Fibroblast of villous mesenchyme (primary cell): ENCODE measurements at regions not wholly inside any gene's neighbourhood (a gene's known extent, or its start where the extent isn't known, plus 50 kb on each side); places are given as distances from the start of the nearest gene placed in this dataset.

Source experiments
- DNase-seq: peaks from one replicate; pipeline ENCODE4 v3.0.0-alpha.2; 2010; ENCODE audit warnings: low read depth
- H3K4me3 ChIP-seq: 2 replicates; pipeline ENCODE4 v1.5.1; 2011; ENCODE audit warnings: low read depth, mild to moderate bottlenecking, low read length
- TF ChIP-seq, protein P1 (sequence below): IDR thresholded peaks from 2 replicates; pipeline ENCODE4 v1.5.1; 2012; ENCODE audit warnings: low read depth, mild to moderate bottlenecking, low read length; ENCODE audit not compliant: insufficient read depth

DNA sequence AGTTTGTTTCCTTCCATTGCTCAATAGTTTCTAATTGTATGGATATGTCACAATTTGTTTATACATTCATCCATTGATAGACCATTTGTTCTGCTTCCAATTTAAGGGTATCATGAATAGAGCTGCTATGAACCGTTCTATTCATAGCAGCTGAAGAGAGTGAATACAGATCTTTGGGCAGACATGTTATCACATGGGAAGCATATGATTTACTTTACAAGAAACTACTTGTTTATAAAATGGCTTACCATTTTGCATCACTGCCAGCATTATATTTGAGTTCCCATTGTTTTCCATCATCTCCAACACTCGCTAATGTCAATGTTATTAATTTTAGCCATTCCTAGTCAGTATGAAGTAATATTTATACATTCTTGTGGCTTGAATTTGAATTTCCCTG lies 549.0 kb downstream of the MAT2B start:
- TF ChIP-seq, protein P1, sequence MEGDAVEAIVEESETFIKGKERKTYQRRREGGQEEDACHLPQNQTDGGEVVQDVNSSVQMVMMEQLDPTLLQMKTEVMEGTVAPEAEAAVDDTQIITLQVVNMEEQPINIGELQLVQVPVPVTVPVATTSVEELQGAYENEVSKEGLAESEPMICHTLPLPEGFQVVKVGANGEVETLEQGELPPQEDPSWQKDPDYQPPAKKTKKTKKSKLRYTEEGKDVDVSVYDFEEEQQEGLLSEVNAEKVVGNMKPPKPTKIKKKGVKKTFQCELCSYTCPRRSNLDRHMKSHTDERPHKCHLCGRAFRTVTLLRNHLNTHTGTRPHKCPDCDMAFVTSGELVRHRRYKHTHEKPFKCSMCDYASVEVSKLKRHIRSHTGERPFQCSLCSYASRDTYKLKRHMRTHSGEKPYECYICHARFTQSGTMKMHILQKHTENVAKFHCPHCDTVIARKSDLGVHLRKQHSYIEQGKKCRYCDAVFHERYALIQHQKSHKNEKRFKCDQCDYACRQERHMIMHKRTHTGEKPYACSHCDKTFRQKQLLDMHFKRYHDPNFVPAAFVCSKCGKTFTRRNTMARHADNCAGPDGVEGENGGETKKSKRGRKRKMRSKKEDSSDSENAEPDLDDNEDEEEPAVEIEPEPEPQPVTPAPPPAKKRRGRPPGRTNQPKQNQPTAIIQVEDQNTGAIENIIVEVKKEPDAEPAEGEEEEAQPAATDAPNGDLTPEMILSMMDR = no peak
- no peak for DNase-seq
- H3K4me3 ChIP-seq = no peak overlapping the region

DNA sequence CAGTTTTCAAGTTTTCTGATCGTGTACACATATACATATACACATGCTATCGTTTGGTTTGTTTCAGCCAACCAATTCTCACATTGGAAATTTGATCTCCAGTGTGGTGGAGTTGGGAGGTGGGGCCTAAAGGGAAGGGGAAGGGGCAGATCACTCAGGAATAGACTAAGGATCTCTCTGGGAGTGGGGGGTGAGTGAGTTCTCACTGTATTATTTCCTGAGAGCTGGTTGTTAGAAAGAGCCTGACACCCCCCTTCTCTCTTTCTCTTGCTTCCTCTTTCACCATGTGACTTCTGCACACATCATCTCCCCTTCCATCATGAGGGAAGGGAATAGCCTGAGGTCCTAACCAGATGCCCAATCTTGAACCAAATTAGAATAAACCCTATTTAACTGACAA lies 551.7 kb downstream of the MAT2B start:
- TF ChIP-seq, protein P1 = no peak
- no peak for DNase-seq
- H3K4me3 ChIP-seq = no peak overlapping the region

DNA sequence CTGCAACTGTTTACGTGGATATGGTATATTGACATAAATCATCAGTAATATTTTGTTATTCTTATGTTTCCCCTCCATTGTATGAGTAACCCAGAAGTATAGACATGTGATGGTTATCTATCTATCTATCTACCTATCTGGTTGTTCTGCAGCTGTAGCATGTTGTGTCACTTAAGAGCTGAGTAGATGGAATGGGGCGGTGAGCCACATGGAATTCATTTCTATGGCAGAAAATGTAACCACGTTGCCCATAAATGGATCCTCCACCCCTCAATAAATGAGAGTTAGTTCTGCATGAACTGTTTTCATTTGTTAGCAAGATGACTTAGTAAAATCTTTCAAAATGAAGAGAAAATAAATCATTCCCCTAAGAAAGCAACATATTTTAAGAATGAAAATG lies 553.2 kb downstream of the MAT2B start:
- TF ChIP-seq, protein P1 = no peak
- DNase-seq = no peak
- no peak overlapping the region for H3K4me3 ChIP-seq

DNA sequence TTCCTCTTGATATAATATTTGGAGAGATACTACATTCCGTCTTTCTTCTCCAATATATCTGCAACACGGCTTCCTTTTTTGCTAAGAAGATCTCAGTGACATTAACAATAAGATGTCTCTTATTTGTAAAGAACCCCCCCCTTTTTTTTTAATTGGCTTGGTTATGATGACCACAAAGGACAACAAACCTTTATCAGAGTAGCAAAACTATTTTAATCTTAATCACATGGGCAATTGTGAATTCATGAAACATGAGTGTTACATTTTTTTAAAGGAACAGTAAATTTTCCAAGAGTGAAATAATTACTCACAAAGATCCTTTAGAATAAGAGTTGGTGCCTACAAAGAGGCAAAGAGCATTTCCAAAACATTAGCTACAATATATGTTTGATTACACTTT lies 554.1 kb downstream of the MAT2B start:
- no peak for DNase-seq
- TF ChIP-seq, protein P1 = no peak
- H3K4me3 ChIP-seq = no peak overlapping the region

DNA sequence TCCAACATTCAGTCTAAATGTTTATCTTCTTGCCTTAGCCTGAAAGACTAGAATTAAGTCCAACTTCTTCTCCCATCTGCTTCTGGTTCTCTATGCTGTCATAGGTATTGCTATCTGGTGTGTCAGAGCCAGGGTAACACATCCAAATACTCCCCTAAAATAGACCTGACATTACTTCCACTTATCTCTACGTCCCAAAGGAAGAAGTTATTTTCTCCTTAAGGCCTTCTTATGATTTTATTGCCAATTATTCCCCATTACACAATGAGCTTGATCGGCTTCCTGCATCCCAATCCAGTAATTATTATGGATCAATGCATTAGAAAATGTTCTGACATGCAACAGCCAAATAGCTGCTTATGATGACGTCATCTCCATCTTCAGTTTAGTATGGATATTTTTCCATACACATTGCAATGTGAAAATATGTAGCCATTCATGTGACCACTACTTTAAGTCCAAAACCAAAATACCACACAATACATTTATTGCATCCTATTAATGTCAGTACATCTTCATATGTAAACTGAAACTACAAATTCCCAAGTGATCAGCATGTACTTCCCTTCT lies 555.5 kb downstream of the MAT2B start:
- no peak overlapping the region for H3K4me3 ChIP-seq
- no peak for DNase-seq
- TF ChIP-seq, protein P1 = no peak

DNA sequence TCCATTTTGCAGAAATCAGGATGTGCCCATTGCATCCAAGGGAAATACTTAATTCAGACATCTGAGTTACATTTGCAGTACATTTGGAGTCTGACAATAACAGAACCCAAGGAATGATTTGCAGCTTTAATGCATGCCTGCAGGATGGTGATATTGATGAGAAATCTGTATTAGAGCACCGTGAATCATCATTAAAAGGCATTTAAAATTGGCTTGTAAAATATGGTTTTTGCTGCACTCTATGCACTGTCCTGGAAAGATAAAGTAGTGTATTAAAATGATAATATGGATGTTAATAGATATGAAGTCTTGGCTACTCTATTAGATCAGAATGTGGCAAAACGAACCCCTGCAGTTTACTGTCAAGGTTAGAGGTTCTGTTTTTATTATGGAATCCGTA lies 556.9 kb downstream of the MAT2B start:
- no peak for DNase-seq
- no peak overlapping the region for H3K4me3 ChIP-seq
- TF ChIP-seq, protein P1 = no peak

DNA sequence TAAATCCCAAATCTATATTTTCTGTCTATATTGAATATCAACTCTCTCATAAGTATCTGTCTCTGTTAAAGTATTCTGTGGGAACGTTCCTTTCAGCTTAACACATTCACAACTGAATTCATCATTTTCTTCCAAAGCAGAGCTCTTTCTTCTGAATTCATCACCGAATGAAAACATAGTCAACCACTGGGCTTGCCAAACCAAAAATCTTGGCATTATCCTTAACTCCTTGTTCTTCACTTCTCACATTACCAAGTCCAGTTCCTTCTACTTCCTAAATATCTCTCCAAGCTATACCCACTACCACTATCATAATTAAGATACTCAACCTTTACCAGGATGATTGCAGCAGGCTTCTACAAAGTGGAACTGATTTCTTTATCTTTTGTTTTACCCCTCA lies 559.8 kb downstream of the MAT2B start:
- no peak overlapping the region for H3K4me3 ChIP-seq
- no peak for DNase-seq
- TF ChIP-seq, protein P1 = no peak
